AG09319 (cell line): ENCODE measurements at regions not wholly inside any gene's neighbourhood (a gene's known extent, or its start where the extent isn't known, plus 50 kb on each side); places are given as distances from the start of the nearest gene placed in this dataset.

Source experiments
- DNase-seq: peaks from one replicate; pipeline ENCODE4 v3.0.0-alpha.2; 2010; ENCODE audit warnings: low read depth; ENCODE audit errors: extremely low read depth
- TF ChIP-seq, protein P1 (sequence below): IDR thresholded peaks from 2 replicates; pipeline ENCODE4 v1.5.1; 2011; ENCODE audit warnings: low read depth, mild to moderate bottlenecking, inconsistent platforms, low read length, moderate library complexity

DNA sequence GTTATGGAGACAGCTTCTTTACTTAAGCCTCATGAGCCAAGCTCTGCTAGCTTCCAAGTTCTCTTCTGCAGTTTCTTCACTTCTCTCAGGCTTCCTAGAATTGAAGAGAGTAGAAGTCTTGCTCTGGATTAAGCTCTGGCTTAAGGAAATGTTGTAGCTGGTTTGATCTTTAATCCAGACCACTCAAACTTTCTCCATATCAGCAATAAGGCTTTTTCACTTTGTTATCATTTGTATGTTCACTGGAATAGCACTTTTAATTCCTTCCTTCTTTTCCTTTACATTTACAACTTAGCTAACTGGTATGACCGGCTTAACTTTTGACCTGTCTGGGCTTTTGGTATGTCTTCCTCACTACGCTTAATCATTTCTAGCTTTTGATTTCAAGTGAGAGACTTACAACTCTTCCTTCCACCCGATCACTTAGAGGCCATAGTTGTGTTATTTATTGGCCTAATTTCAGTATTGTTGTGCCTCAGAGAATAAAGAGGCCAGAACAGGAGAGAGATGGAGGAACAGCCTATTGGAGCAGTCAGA, 236.6 kb upstream of the BMP2 start:
- TF ChIP-seq, protein P1, sequence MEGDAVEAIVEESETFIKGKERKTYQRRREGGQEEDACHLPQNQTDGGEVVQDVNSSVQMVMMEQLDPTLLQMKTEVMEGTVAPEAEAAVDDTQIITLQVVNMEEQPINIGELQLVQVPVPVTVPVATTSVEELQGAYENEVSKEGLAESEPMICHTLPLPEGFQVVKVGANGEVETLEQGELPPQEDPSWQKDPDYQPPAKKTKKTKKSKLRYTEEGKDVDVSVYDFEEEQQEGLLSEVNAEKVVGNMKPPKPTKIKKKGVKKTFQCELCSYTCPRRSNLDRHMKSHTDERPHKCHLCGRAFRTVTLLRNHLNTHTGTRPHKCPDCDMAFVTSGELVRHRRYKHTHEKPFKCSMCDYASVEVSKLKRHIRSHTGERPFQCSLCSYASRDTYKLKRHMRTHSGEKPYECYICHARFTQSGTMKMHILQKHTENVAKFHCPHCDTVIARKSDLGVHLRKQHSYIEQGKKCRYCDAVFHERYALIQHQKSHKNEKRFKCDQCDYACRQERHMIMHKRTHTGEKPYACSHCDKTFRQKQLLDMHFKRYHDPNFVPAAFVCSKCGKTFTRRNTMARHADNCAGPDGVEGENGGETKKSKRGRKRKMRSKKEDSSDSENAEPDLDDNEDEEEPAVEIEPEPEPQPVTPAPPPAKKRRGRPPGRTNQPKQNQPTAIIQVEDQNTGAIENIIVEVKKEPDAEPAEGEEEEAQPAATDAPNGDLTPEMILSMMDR, result no peak

DNA sequence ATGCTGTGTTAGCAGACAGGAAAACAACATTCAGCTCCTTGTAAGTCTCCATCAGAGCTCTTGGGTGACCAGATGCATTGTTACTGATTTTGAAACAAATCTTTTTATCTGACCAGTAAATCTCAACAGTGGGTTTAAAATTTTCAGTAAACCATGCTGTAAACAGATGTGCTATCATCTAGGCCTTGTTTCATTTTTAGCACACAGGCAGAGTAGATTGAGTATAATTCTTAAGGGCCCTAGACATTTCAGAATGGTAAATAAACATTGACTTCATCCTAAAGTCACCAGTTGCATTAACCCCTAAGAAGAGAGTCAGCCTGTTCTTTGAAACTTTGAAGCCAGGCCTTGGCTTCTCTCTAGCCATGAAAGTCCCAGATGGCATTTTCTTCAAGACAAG, 237.2 kb upstream of the BMP2 start:
- no peak for DNase-seq
- TF ChIP-seq, protein P1, result no peak

More for the DNA sequence above, 236.6 kb upstream of the BMP2 start:
- no peak for DNase-seq

DNA sequence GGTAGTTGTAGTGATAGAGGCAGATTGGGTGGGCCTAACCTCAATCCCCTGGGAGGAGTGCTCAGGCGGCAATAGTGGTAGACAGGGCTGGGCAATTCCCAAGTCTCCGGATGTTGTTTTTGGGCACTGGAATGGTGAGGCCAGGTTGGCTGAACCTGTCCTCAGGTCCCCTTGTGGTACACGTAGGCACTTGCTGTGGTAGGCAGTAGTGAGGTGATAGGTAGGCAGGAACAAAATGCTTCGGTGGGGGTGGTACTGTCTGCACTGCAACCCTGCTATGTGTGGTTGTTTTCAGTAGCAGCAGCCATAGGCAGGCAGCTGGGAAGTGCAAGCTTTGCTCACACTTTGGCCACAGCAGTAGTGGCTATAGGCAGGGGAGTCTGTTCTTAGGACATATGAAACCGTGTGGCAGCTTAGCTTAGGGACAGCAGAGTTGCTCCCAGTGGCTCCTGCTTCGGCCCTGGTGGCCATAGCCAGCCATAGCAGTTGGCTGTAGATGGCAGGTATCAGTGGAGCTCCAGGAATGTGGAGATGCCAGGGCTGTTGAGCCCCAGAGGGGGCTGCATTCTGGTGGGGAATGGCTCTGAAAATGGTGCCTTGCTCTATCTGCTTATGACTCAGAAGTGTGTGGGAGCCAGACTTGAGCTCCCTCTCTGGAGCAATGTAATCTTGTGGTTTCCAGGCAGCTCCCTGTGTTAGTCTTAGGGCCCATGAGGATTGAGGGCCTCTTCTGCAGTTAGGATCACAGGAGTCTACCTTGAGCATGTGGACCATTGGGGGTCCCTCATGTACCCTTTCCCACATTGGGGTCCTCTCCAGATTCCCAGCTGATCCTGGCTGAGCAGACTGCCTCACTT, 241.8 kb upstream of the BMP2 start:
- TF ChIP-seq, protein P1, result no peak
- DNase-seq, result no peak

DNA sequence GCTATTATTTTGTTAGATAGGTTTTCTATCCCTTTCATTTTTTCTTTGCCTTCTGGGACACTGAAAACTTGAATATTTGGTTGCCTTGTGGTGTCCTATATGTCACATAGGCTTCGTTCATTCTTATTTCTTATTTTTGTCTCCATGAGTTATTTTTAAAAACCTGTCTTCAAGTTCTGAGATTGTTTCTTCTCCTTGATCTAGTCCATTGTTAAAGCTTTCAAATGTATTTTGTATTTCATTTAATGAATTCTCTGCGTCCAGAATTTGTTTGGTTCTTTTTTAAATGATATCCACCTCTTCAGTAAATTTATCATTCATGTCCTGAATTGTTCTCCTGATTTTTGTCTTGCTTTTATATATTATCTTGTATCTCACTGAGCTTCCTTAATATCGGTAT, 243.2 kb upstream of the BMP2 start:
- TF ChIP-seq, protein P1, result no peak
- no peak for DNase-seq

DNA sequence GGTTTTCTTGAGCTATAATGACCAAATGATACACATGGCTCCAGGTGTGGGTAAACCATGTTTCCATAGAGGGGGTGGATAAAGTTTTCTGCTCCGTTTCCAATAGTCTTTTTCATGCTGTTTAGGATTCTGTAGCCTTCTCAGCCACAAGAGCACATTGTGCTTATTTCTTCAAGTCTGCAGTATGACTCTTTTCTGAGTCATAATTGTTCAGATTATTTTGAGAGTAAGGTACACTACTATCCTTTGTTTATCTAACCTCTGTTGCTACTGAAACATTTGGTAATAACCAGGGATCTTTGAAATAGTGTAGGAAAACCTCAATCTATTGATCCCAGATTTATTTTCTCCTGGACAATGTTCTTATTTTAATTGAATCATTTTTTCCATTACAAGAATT, 247.9 kb upstream of the BMP2 start:
- no peak for DNase-seq
- TF ChIP-seq, protein P1, result no peak

DNA sequence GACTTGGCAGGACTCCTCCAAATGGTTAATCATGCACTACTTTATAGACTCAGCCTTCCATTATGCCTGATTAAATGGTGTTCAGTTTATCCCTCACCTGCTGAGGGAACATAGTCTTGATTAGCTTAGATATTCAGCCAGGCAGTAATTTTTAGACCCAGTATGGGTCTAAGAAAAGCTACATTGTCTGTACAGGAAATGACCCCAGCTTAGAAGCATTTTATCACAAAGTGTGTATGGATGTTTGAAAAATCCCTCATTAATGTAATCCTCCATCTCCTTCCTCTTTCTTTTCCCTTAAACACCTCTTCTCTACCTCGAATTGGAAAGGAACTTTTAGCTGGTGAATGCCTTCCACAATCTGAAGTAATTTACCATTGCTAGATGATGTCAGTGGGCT, 252.2 kb upstream of the BMP2 start:
- TF ChIP-seq, protein P1, result no peak

DNA sequence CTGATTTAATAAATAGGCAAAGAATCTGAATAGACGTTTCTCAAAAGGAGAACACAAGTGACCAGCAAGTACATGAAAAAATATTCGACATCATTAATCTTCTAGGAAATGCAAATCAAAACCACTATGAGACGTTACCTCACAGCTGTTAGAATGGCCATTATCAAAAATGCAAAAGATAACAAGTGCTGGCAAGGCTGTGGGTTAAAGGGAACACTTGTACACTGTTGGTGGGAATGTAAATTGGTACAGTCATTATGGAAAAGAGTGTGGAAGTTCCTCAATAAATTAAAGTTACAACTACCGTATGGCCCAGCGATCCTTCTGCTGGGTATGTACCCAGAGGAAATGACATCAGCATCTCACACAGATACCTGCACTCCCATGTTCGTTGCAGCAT, 253.9 kb upstream of the BMP2 start:
- DNase-seq, result no peak
- TF ChIP-seq, protein P1, result no peak

More for the DNA sequence above, 252.2 kb upstream of the BMP2 start:
- DNase-seq, result no peak
